ENCODE measurements at regions not wholly inside any gene's neighbourhood (a gene's known extent, or its start where the extent isn't known, plus 50 kb on each side); places are given as distances from the start of the nearest gene placed in this dataset.

DNA sequence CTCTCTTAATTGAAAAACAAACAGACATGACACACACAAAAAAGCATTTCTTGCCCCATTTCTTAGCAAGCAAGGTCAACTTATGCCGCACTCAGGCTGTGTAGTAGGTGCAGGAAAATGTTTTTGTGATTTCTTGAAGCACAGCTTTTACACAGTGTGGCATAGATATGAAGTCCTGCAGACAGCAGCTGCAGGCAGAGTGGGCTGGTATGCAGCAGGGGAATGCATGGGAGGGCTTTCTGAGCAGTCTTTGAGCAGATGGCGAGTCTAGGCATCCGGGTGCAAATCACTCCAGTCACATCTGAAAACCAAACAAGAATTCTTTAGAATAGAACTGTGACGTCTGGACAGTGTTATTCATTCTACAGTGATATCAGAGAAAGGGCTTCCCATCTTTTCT, 87.5 kb downstream of the BLID start:
- TF ChIP-seq CTCF (conservative IDR thresholded peaks at IDR 0.05) (no peak), EZH2 (IDR thresholded peaks at IDR 0.05; ENCODE audit: low read depth) (no peak)
